ENCODE measurements at regions not wholly inside any gene's neighbourhood (a gene's known extent, or its start where the extent isn't known, plus 50 kb on each side); places are given as distances from the start of the nearest gene placed in this dataset.

GRCh38 chr5:130402906-130403305 is 498.6 kb downstream of the CHSY3 start:
- 54% methylated on average over 7 of the region's 7 CpGs for WGBS (ENCODE audit: insufficient coverage, insufficient replicate concordance, low lambda C conversion rate, missing lambda C conversion rate)
- Histone ChIP-seq H3K79me2 (ENCODE audit: control insufficient read depth, insufficient read depth, low read length) (no peaks in the 10 kb centered on the region), H3K9me3 (replicated peaks; ENCODE audit: control insufficient read depth, insufficient read depth, low read length) (no peaks in the 10 kb centered on the region), H3K36me3 (ENCODE audit: control insufficient read depth in 2 of 2, insufficient read depth in 2 of 2, low read length in 1 of 2) (no peaks in the 10 kb centered on the region), H2AFZ (ENCODE audit: control insufficient read depth, low read depth, low read length) (no peak overlapping the region), H3K27ac (ENCODE audit: control insufficient read depth, insufficient read depth) (no peak overlapping the region), H3K9ac (ENCODE audit: control insufficient read depth, insufficient read depth, low read length) (no peak overlapping the region), H3K27me3 (replicated peaks in 1 of 2; ENCODE audit: control insufficient read depth in 2 of 2, insufficient read depth in 2 of 2, low read length in 1 of 2) (no peaks in the 10 kb centered on the region), H4K20me1 (ENCODE audit: control insufficient read depth, insufficient read depth) (no peaks in the 10 kb centered on the region), H3K4me1 (ENCODE audit: control insufficient read depth, insufficient read depth, low read length) (no peaks in the 10 kb centered on the region), H3K4me3 (no peak overlapping the region), H3K4me2 (ENCODE audit: control insufficient read depth, insufficient read depth) (no peak overlapping the region)
- no peak for DNase-seq (ENCODE audit: low read depth, low spot score)
- intact Hi-C loops (cut with micrococcal nuclease; ENCODE audit: unreplicated experiment), result no loop called here
- ChIA-PET POLR2A (interaction anchor here (0.6 kb wide), 1 partner anchor 354 kb away, joined by 6 read pairs; no protein-coding TSS in a partner anchor), RAD21 (ENCODE audit: unreplicated experiment) (no interaction called here), SMC1A (ENCODE audit: uncharacterized antibody, unreplicated experiment) (no interaction called here), CTCF (interaction anchor here (0.6 kb wide), 1 partner anchor 49 kb away, joined by 3 read pairs; no protein-coding TSS in a partner anchor)
- ATAC-seq, result no peak
- no peak for FAIRE-seq
- in situ Hi-C loops (cut with MboI), result no loop called here
- no TSS peak for BruUV-seq (replicated peaks)
- no peak for TF ChIP-seq LARP7 (IDR thresholded peaks at IDR 0.05)
- TF ChIP-seq SP1 (IDR thresholded peaks at IDR 0.05; ENCODE audit: low read depth, low read length), result no peak
- TF ChIP-seq GATAD2B (conservative IDR thresholded peaks at IDR 0.05; ENCODE audit: low read depth), result no peak
- TF ChIP-seq, protein P1, sequence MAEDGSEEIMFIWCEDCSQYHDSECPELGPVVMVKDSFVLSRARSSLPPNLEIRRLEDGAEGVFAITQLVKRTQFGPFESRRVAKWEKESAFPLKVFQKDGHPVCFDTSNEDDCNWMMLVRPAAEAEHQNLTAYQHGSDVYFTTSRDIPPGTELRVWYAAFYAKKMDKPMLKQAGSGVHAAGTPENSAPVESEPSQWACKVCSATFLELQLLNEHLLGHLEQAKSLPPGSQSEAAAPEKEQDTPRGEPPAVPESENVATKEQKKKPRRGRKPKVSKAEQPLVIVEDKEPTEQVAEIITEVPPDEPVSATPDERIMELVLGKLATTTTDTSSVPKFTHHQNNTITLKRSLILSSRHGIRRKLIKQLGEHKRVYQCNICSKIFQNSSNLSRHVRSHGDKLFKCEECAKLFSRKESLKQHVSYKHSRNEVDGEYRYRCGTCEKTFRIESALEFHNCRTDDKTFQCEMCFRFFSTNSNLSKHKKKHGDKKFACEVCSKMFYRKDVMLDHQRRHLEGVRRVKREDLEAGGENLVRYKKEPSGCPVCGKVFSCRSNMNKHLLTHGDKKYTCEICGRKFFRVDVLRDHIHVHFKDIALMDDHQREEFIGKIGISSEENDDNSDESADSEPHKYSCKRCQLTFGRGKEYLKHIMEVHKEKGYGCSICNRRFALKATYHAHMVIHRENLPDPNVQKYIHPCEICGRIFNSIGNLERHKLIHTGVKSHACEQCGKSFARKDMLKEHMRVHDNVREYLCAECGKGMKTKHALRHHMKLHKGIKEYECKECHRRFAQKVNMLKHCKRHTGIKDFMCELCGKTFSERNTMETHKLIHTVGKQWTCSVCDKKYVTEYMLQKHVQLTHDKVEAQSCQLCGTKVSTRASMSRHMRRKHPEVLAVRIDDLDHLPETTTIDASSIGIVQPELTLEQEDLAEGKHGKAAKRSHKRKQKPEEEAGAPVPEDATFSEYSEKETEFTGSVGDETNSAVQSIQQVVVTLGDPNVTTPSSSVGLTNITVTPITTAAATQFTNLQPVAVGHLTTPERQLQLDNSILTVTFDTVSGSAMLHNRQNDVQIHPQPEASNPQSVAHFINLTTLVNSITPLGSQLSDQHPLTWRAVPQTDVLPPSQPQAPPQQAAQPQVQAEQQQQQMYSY (CRISPR knock-in tag; IDR thresholded peaks at IDR 0.05), result no peak
- TF ChIP-seq DPF2 (IDR thresholded peaks at IDR 0.05), result no peak
- TF ChIP-seq IKZF1 (conservative IDR thresholded peaks at IDR 0.05), result no peak
- no peak for TF ChIP-seq BRCA1 (IDR thresholded peaks at IDR 0.05; ENCODE audit: low read depth, low read length)
- no peak for TF ChIP-seq ASH2L (IDR thresholded peaks at IDR 0.05; ENCODE audit: borderline replicate concordance, low read depth)
- TF ChIP-seq MAX (IDR thresholded peaks at IDR 0.05; ENCODE audit: low read depth, low read length), result no peak
- TF ChIP-seq SREBF2 (IDR thresholded peaks at IDR 0.05; ENCODE audit: low read length), result no peak
- no peak for TF ChIP-seq ESRRA (IDR thresholded peaks at IDR 0.05; ENCODE audit: low read length)
- TF ChIP-seq MYB (IDR thresholded peaks at IDR 0.05; ENCODE audit: borderline replicate concordance, low read depth, low read length), result no peak
- TF ChIP-seq BCL3 (IDR thresholded peaks at IDR 0.05; ENCODE audit: borderline replicate concordance, insufficient read depth, low read depth, low read length, poor library complexity, severe bottlenecking), result no peak
- TF ChIP-seq, protein P2, sequence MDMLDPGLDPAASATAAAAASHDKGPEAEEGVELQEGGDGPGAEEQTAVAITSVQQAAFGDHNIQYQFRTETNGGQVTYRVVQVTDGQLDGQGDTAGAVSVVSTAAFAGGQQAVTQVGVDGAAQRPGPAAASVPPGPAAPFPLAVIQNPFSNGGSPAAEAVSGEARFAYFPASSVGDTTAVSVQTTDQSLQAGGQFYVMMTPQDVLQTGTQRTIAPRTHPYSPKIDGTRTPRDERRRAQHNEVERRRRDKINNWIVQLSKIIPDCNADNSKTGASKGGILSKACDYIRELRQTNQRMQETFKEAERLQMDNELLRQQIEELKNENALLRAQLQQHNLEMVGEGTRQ (IDR thresholded peaks at IDR 0.05; ENCODE audit: borderline replicate concordance, low read depth, low read length), result no peak
- TF ChIP-seq, protein P3, sequence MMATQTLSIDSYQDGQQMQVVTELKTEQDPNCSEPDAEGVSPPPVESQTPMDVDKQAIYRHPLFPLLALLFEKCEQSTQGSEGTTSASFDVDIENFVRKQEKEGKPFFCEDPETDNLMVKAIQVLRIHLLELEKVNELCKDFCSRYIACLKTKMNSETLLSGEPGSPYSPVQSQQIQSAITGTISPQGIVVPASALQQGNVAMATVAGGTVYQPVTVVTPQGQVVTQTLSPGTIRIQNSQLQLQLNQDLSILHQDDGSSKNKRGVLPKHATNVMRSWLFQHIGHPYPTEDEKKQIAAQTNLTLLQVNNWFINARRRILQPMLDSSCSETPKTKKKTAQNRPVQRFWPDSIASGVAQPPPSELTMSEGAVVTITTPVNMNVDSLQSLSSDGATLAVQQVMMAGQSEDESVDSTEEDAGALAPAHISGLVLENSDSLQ (IDR thresholded peaks at IDR 0.05), result no peak
- TF ChIP-seq NR2F1 (conservative IDR thresholded peaks at IDR 0.05), result no peak
